HG03457 (cell line): ENCODE measurements at regions not wholly inside any gene's neighbourhood (a gene's known extent, or its start where the extent isn't known, plus 50 kb on each side); places are given as distances from the start of the nearest gene placed in this dataset.

ENCODE experiments used
- ATAC-seq: cut with Tn5 transposase; IDR thresholded peaks from one replicate; pipeline ENCODE4 v1.9.1; 2021; ENCODE audit warnings: moderate number of reproducible peaks; ENCODE audit not compliant: unreplicated experiment

DNA sequence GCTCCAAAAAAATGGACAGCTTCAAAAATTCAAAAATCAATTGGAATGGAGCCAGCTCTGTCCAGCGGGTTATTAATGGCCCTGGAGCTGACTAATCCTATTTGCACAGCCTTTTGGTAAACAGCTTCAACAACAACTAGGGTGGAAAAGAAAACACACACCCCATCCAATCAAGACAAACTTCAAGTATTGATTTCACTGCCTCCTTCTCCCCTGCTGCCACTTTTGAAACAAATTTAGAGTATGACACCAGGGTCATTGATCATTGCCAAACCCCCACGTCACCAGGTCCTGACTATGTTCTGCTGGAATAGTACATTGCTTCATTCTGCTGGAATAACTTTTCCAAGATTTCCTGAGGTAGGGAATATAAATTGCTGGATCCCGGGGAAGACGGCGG lies 56.8 kb upstream of the GTF3A start:
- ATAC-seq = no peak

DNA sequence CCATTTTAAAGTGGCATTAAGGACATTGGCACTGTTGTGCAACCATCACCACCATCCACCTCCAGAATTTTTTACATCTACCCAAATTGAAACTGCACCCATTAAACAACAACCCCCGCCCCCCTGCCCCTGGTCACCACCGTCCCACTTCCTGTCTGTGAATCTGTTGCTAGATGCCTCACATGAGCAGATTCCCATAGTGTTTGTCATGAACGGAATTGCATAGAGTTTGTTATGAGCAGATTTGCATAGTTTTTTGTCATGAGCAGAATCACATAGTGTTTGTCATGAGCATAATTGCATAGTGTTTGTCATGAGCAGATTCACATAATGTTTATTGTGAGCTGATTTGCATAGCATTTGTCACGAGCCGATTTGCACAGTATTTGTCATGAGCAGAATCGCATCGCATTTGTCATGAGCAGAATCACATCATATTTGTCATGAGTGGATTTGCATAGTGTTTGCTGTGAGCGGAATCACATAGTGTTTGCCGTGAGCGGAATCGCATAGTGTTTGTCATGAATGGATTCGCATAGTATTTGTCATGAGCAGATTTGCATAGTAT lies 54.0 kb upstream of the GTF3A start:
- no peak for ATAC-seq

GRCh38 chr13:27371932-27372331 lies 52.5 kb upstream of the GTF3A start:
- ATAC-seq = no peak

- ATAC-seq = no peak
Measured at GRCh38 chr13:27372896-27373295, 51.5 kb upstream of the GTF3A start.

GRCh38 chr13:27374126-27374613 lies 50.2 kb upstream of the GTF3A start:
- ATAC-seq = no peak
